ENCODE measurements at regions not wholly inside any gene's neighbourhood (a gene's known extent, or its start where the extent isn't known, plus 50 kb on each side); places are given as distances from the start of the nearest gene placed in this dataset.

- no peaks in the 10 kb centered on the region for H3K36me3 ChIP-seq (replicated peaks in 1 of 2; ENCODE audit: control insufficient read depth in 1 of 2, insufficient read depth in 2 of 2, low read length in 2 of 2)
- H3K79me2 ChIP-seq (ENCODE audit: insufficient read depth, low read length) = no peaks in the 10 kb centered on the region
- no peak overlapping the region for H3K9ac ChIP-seq (ENCODE audit: insufficient read depth, low read depth, low read length)
- no peak for TF ChIP-seq HES4 (CRISPR knock-in tag; IDR thresholded peaks at IDR 0.05; ENCODE audit: borderline replicate concordance)
- TF ChIP-seq FOXC1 (CRISPR knock-in tag; IDR thresholded peaks at IDR 0.05; ENCODE audit: borderline replicate concordance) = no peak
- no peak for TF ChIP-seq ZNF263 (CRISPR knock-in tag; IDR thresholded peaks at IDR 0.05)
- TF ChIP-seq PLRG1 (conservative IDR thresholded peaks at IDR 0.05) = no peak
- no peak for TF ChIP-seq CBFB (CRISPR knock-in tag; IDR thresholded peaks at IDR 0.05)
- TF ChIP-seq BCLAF1 (IDR thresholded peaks at IDR 0.05) = no peak
- TF ChIP-seq ZNF264 (CRISPR knock-in tag; IDR thresholded peaks at IDR 0.05) = no peak
- no peak for TF ChIP-seq ZBTB3 (CRISPR knock-in tag; IDR thresholded peaks at IDR 0.05; ENCODE audit: borderline replicate concordance, low read depth)
- TF ChIP-seq TAF1 (CRISPR knock-in tag; IDR thresholded peaks at IDR 0.05) = no peak
- no TSS peak for BruUV-seq (replicated peaks)
- H3K9me3 ChIP-seq (ENCODE audit: low read length) = no peaks in the 10 kb centered on the region
- no peak for ATAC-seq
- H3K4me2 ChIP-seq (ENCODE audit: low read depth, low read length) = no peak overlapping the region
- POLR2A ChIA-PET = no interaction called here
- 4% methylated on average over 7 of the region's 7 CpGs for WGBS (ENCODE audit: low lambda C conversion rate)
- in situ Hi-C loops (cut with HindIII; ENCODE audit: extremely low pct_ligation_motif_present, low pct_unique_long_range_greater_than_20kb) (no loop called here), intact Hi-C loops (cut with micrococcal nuclease; ENCODE audit: unreplicated experiment) (no loop called here)
- H3K4me3 ChIP-seq (replicated peaks in 1 of 3; ENCODE audit: insufficient read depth in 1 of 3, low read depth in 2 of 3, low read length in 3 of 3) = no peak overlapping the region
- CTCF ChIA-PET (ENCODE audit: low intra/inter-chr PET ratio, low total read pairs) = no interaction called here
- no peak overlapping the region for H2AFZ ChIP-seq (ENCODE audit: low read length)
- no peak overlapping the region for H3K27ac ChIP-seq (ENCODE audit: extremely low read length, insufficient read depth, low read length)
- no peaks in the 10 kb centered on the region for H4K20me1 ChIP-seq (ENCODE audit: insufficient read depth, low read length)
- H3K27me3 ChIP-seq (ENCODE audit: control insufficient read depth in 1 of 2, insufficient read depth in 2 of 2, low read length in 2 of 2) = peaks cover 3 to 23% of the 10 kb centered on the region in 2 experiments; a peak in 3 of 5 replicates
- DNase-seq (ENCODE audit: low spot score) = no peak
- no peaks in the 10 kb centered on the region for H3K4me1 ChIP-seq (ENCODE audit: insufficient read depth, low read length)
- FAIRE-seq = no peak
Observed at GRCh38 chr5:14069021-14069420, 74.1 kb upstream of the TRIO start.

Data from HepG2 (cell line).